Stomach (tissue), 8 donors: ENCODE measurements at regions not wholly inside any gene's neighbourhood (a gene's known extent, or its start where the extent isn't known, plus 50 kb on each side); places are given as distances from the start of the nearest gene placed in this dataset.
"Not testable (repeated sequence)": the region's sequence is repeated elsewhere in the genome, so short reads cannot be mapped to it uniquely, and the experiment has no call there.

Source experiments
- DNase-seq, 2 donors: peaks; one replicate each; pipeline versions ENCODE4 v3.0.0 to v3.0.0-alpha.2; 2013 to 2019
- H3K27ac ChIP-seq, 5 donors: fragments of 200-600 bp in 4 of 5; sonication (generic) in 4 of 5; one replicate each; pipeline ENCODE4 v1.5.1; 2013 to 2019; ENCODE audit warnings: mild to moderate bottlenecking in 1 of 5, moderate library complexity in 1 of 5
- H3K27me3 ChIP-seq, 3 donors: fragments of 200-600 bp; sonication (generic); one replicate each; pipeline ENCODE4 v1.5.1; 2017 to 2019; ENCODE audit warnings: mixed run types in 1 of 3
- H3K36me3 ChIP-seq, 4 donors: fragments of 200-600 bp; sonication (generic); 1 replicate in 3 of 4; 2 replicates in 1 of 4; pipeline ENCODE4 v1.5.1; 2016 to 2019
- H3K4me1 ChIP-seq, 4 donors: fragments of 200-600 bp; sonication (generic); one replicate each; pipeline ENCODE4 v1.5.1; 2016 to 2019
- H3K4me3 ChIP-seq, 4 donors: fragments of 200-600 bp; sonication (generic) in 3 of 4; one replicate each; pipeline ENCODE4 v1.5.1; 2016 to 2019; ENCODE audit warnings: mild to moderate bottlenecking in 1 of 4
- H3K9me3 ChIP-seq, 4 donors: fragments of 200-600 bp; sonication (generic); one replicate each; pipeline ENCODE4 v1.5.1; 2016 to 2019
- EP300 ChIP-seq: sonication (generic); formaldehyde crosslinking; IDR thresholded peaks from one replicate; pipeline ENCODE4 v1.6.1; 2017; ENCODE audit warnings: antibody characterized with exemption
- POLR2A ChIP-seq, 4 donors: fragments of 450-650 bp; IDR thresholded peaks; one replicate each; pipeline ENCODE4 v1.6.1; 2016; ENCODE audit warnings: antibody characterized with exemption in 4 of 4, control low read depth in 2 of 4, mild to moderate bottlenecking in 1 of 4, moderate library complexity in 1 of 4
- POLR2AphosphoS5 ChIP-seq, 3 donors: sonication (generic); formaldehyde crosslinking; IDR thresholded peaks; one replicate each; pipeline ENCODE4 v1.6.1; 2016; ENCODE audit warnings: antibody characterized with exemption in 3 of 3
- WGBS, 5 donors: extraction: QIAGEN DNeasy Blood & Tissue Kit in 3 of 5; methylation state at CpG; one replicate each; pipeline versions ENCODE4 v1.1.5 to v1.1.7; 2013 to 2018; 5-methylcytosine and 5-hydroxymethylcytosine counted together
- intact Hi-C: fragments of 100-400 bp; cut with DNase I; formaldehyde crosslinking; loops from one replicate; pipeline ENCODE4 v1.15.1; 2023; ENCODE audit warnings: low total_unique reads
- TF ChIP-seq, protein P1 (sequence below), 7 experiments: fragments of 450-650 bp in 4 of 7; fragments of 200-600 bp in 3 of 7; sonication (generic) in 3 of 7; IDR thresholded peaks; one replicate each; pipeline ENCODE4 v1.5.1; 2016 to 2019; ENCODE audit warnings: antibody characterized with exemption in 7 of 7, control low read depth in 2 of 7, mild to moderate bottlenecking in 1 of 7
- donor health status: healthy with polysubstance abuse.
- donor health status: Bipolar disorder and iron deficiency.
- donor health status: healthy.

DNA sequence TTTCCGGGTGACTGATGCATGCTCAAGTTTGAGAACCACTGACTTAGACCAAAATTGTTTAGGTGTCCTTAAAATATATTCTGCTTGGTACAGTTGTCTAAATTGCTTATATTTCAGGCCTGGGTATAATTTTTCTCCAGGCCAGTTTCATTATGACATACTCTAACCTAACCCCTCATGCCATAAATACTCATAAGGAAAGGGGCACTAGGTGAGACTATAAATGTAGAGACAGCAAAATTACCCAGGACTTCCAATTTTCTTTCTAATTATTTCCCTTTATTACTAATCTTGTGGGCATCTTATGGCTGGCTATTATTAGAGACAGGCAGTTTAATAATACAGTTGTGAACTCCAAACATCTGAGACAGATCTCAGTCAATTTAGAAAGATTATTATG lies 150.2 kb downstream of the RRAGB start:
- DNase-seq, result no peak
- H3K27ac ChIP-seq, result no peak overlapping the region
- H3K27me3 ChIP-seq, result no peaks in the 10 kb centered on the region
- H3K9me3 ChIP-seq, result peaks cover 0 to 7% (median 2%) of the 10 kb centered on the region in 4 donors
- TF ChIP-seq EP300, result no peak
- no peak for TF ChIP-seq POLR2AphosphoS5 (IDR thresholded peaks at IDR 0.05)
- TF ChIP-seq, protein P1, sequence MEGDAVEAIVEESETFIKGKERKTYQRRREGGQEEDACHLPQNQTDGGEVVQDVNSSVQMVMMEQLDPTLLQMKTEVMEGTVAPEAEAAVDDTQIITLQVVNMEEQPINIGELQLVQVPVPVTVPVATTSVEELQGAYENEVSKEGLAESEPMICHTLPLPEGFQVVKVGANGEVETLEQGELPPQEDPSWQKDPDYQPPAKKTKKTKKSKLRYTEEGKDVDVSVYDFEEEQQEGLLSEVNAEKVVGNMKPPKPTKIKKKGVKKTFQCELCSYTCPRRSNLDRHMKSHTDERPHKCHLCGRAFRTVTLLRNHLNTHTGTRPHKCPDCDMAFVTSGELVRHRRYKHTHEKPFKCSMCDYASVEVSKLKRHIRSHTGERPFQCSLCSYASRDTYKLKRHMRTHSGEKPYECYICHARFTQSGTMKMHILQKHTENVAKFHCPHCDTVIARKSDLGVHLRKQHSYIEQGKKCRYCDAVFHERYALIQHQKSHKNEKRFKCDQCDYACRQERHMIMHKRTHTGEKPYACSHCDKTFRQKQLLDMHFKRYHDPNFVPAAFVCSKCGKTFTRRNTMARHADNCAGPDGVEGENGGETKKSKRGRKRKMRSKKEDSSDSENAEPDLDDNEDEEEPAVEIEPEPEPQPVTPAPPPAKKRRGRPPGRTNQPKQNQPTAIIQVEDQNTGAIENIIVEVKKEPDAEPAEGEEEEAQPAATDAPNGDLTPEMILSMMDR (IDR thresholded peaks at IDR 0.05), result no peak
- TF ChIP-seq POLR2A (IDR thresholded peaks at IDR 0.05), result no peak
- 58 to 92% (median 85%) methylated on average over 1 of the region's 1 CpG for WGBS, 5 donors
- intact Hi-C loops, result no loop called here
- H3K4me1 ChIP-seq, result no peaks in the 10 kb centered on the region
- H3K4me3 ChIP-seq, result no peak overlapping the region
- no peaks in the 10 kb centered on the region for H3K36me3 ChIP-seq

DNA sequence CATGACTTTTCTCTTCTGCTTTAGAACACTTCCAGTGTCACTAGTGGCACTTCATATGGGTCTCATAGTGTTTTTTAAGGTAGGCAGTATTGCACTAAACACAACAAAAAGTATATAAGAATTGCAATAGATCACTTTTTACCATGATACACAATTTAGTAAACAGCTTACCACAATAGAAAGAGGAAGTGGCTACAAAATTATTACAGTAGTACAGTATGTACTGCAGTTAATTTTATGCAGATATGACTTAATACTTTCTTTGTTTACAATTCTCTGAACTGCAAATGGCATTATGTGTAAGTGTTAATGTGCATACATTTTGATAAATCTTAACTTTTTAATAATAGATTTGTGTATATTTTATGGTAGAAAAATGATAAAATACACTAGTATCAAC lies 157.3 kb downstream of the RRAGB start:
- DNase-seq, result no peak
- intact Hi-C loops, result no loop called here
- no peak for TF ChIP-seq EP300
- no peak for TF ChIP-seq POLR2AphosphoS5 (IDR thresholded peaks at IDR 0.05)
- TF ChIP-seq, protein P1 (IDR thresholded peaks at IDR 0.05), result no peak
- TF ChIP-seq POLR2A (IDR thresholded peaks at IDR 0.05), result no peak
- H3K36me3 ChIP-seq, result no peaks in the 10 kb centered on the region
- H3K27me3 ChIP-seq, result no peaks in the 10 kb centered on the region
- H3K27ac ChIP-seq, result no peak overlapping the region
- no peak overlapping the region for H3K4me3 ChIP-seq
- no peaks in the 10 kb centered on the region for H3K4me1 ChIP-seq
- H3K9me3 ChIP-seq, result peaks cover 0 to 14% (median 2%) of the 10 kb centered on the region in 4 donors

DNA sequence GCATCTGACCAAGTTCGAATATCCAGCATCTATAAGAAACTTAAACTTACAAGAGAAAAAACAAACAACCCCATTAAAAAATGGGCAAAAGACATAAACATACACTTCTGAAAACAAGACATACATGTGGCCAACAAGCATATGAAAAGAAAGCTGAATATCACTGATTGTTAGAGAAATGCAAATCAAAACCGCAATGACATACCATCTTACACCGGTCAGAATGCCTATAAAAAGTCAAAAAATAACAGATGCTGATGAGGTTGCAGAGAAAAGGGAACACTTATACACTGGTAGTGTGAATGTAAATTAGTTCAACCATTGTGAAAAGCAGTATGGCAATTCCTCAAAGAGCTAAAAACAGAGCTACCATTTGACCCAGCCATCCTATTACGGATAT lies 166.0 kb downstream of the RRAGB start:
- intact Hi-C loops, H3K4me1 ChIP-seq, H3K9me3 ChIP-seq, H3K27me3 ChIP-seq, DNase-seq, H3K4me3 ChIP-seq, H3K27ac ChIP-seq, H3K36me3 ChIP-seq: not testable (repeated sequence)
- WGBS, 5 donors, result 81 to 93% (median 90%) methylated on average over 4 of the region's 4 CpGs

DNA sequence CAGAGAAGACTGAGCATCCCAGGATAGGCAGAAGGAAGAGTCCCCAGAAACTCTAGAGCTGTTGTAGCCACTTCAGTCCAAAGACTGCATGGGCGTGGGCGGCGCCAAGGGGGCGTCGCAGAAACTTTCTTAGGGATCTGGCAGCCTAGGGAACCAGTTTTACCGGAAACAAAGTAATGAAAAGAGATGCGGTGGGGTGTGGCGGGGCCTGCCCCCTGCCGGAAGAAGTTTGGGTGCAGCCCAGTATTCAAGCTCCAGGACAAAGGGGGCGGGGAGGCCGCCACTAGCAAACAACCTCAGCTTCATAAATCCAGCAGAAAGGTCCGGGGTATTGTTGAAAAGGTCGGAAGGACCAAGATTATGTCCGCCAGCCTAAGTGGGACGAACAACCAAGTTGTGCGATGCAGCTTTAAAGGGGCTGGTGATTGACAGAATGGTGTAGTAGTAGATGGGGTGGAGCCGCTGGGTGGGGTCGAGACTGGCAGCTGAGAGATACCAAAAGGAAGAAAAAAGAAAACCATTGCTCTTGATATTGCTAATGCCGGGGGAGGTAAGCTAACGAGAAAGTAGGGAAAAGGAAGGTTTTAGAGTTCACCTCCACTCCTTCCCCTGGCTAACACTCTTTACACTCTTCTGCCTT lies 190.5 kb downstream of the RRAGB start:
- H3K27ac ChIP-seq, result peak overlapping the region; percentile 68 to 81 (median 78)
- TF ChIP-seq, protein P1 (IDR thresholded peaks at IDR 0.05), result peak in 4 of 7 experiments; percentile 24 to 42 (median 33)
- no peak for TF ChIP-seq EP300
- H3K36me3 ChIP-seq, result no peaks in the 10 kb centered on the region
- 0 to 25% (median 5%) methylated on average over 20 of the region's 20 CpGs for WGBS, 5 donors
- peak; percentile 58 to 89 for DNase-seq
- no peaks in the 10 kb centered on the region for H3K27me3 ChIP-seq
- H3K9me3 ChIP-seq, result no peaks in the 10 kb centered on the region
- peak overlapping the region; percentile 54 to 74 (median 62) for H3K4me3 ChIP-seq
- no peaks in the 10 kb centered on the region for H3K4me1 ChIP-seq
- intact Hi-C loops, result no loop called here

DNA sequence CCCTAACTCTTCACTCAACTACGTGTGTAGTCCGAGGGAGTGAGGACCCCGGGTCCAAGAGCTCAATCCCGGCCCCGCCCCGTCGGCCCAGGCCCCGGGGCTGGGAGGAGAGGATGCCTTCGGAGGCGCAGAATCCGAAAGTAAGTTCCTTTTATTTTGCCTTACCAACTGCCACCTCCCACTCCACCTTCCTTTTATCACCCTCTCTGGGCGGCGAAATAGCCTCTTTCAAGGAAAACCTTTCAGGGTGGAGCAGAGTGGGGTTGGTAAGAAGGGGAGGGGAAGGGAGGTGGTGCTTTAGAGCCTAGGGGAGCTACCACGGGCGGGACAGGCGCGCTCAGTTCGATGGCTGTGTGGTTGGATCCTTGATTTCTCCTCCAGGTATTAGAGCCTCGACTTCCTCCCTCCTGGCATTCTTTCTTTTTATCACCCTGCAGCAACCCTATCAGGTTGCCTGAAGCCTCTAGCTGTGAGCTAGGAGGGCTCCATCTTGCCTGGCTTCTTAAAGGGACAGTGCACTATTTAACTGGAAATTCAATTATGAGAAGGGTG lies 191.2 kb downstream of the RRAGB start:
- Histone ChIP-seq H3K27ac (peak overlapping the region; percentile 68 to 81 (median 78)), H3K36me3 (no peaks in the 10 kb centered on the region), H3K4me3 (peak overlapping the region; percentile 54 to 74 (median 62)), H3K9me3 (no peaks in the 10 kb centered on the region), H3K27me3 (no peaks in the 10 kb centered on the region), H3K4me1 (no peaks in the 10 kb centered on the region)
- peak in 1 of 2 donors; percentile 40 for DNase-seq
- intact Hi-C loops, result no loop called here
- no peak for TF ChIP-seq POLR2AphosphoS5 (IDR thresholded peaks at IDR 0.05)
- TF ChIP-seq POLR2A (IDR thresholded peaks at IDR 0.05), result no peak
- TF ChIP-seq EP300, result no peak
- TF ChIP-seq, protein P1 (IDR thresholded peaks at IDR 0.05), result no peak
- 0 to 42% (median 7%) methylated on average over 14 to 19 of the region's 19 CpGs for WGBS, 5 donors
